HG02678 (cell line): ENCODE measurements at regions not wholly inside any gene's neighbourhood (a gene's known extent, or its start where the extent isn't known, plus 50 kb on each side); places are given as distances from the start of the nearest gene placed in this dataset.
"Not testable (repeated sequence)": the region's sequence is repeated elsewhere in the genome, so short reads cannot be mapped to it uniquely, and the experiment has no call there.

Experiments
- ATAC-seq: cut with Tn5 transposase; IDR thresholded peaks from one replicate; pipeline ENCODE4 v1.9.1; 2021; ENCODE audit warnings: mild to moderate bottlenecking, moderate library complexity; ENCODE audit not compliant: unreplicated experiment

DNA sequence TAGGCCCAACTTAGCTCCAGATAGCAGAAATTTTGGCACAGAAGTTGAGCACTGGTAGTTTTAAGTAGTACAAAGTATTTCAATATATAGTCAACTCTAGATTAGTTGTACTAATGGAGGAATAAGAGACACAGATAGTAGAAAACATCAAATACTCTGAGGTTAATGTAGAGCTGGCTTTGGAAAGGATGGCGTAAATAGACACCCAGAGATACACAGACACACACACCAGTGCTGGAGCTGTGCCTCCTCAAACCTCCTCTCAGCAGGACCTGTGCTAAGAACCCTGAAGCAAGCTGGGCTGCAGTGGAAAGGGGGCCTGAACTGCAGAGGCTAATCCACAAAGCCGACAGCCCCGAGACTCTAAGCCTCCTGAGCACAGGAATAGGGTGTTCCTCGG lies 67.0 kb upstream of the EDEM3 start:
- no peak for ATAC-seq

DNA sequence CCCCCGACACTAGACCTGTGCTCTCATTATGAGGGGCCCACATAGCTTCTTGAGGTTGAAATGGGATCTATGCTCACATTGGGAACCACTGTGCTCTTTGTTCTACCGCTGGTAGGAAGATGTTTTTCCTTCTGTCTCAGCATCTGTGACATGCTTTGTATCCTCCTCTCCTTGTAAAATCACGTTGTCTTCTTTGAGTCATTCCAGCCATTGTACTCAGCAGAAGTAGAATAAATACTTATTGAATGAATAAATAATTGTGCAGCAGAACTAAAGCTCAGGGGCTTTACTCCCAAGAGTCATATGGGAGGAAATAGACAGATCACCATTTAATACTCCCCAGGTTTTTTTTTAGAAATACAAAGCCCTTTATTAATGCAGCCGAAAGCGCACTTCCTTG lies 66.3 kb upstream of the EDEM3 start:
- ATAC-seq: no peak

DNA sequence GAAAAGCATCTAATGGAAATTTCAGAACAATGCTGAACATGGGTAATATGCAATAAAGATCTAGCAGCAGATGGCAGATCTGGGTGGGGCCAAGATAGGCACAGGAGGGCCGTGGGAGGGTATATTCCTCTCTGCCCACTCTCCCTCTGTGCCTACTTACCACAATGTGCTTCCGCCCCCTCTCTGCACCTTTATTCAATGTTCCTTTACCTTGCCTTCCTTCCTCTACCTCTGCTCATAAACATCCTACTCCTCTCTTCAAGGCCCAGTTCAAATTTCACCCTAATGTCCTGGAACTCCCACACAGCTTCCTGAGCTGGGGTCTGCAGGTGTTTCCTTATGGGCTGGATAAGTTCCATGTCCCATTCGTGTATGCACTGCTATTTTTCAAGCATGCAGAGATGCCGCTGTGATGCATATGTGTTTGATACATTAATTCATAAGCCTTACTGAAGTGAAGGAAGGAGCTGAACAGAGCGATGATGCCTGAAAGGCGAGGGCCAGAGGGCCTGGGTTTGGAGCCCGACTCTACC lies 65.6 kb upstream of the EDEM3 start:
- no peak for ATAC-seq

DNA sequence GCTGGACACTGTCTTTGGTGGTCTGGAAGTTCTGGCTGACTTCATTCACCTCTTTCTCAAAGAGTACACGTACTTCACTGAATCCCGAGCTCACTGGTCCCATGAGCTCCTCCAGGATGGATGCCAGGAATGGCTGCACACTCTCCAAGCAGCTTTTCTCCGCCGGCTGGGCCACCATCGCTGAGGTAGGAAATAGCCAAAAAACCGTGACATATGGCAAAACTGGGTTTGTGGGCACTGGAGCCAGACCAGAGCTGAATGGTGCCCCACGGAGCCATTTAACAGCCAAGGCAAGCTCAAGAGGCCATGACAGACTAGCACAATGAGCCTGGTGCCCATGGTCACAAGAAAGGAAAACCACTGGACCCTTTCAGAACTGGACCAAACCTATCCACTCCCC lies 64.0 kb upstream of the EDEM3 start:
- ATAC-seq: no peak

DNA sequence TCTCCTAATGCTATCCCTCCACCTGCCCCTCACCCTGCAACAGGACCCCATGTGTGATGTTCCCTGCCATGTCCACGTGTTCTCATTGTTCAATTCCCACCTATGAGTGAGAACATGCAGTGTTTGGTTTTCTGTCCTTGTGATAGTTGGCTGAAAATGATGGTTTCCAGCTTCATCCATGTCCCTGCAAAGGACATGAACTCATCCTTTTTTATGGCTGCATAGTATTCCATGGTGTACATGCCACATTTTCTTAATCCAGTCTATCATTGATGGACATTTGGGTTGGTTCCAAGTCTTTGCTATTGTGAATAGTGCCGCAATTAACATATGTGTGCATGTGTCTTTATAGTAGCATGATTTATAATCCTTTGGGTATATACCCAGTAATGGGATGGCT lies 62.3 kb upstream of the EDEM3 start:
- not testable (repeated sequence) for ATAC-seq

DNA sequence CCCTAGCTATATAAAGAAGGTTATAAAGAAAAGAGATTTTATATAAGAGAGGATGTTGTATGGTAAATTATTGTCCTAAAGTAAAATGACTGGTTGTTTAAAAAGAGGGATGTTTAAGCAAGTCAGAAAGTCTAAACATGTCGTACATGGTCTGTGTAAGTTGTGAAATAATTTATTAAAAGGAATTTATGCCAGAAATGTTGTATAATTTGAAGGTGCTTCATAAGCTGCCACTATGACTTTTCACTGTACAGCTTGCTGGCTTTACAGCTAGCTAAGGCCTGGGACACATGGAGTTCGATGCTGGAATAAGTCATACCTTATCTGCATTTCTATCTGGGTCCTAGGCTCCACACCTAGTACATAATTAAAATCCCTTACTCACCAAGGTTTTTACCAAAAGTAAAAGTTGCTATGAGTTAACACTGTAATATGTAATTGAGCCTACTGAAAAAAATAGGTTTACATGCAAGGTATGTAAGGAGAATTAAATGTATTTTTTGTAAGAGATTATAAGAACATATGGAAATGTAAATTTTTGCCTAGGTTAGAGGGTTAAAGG lies 59.0 kb upstream of the EDEM3 start:
- no peak for ATAC-seq

DNA sequence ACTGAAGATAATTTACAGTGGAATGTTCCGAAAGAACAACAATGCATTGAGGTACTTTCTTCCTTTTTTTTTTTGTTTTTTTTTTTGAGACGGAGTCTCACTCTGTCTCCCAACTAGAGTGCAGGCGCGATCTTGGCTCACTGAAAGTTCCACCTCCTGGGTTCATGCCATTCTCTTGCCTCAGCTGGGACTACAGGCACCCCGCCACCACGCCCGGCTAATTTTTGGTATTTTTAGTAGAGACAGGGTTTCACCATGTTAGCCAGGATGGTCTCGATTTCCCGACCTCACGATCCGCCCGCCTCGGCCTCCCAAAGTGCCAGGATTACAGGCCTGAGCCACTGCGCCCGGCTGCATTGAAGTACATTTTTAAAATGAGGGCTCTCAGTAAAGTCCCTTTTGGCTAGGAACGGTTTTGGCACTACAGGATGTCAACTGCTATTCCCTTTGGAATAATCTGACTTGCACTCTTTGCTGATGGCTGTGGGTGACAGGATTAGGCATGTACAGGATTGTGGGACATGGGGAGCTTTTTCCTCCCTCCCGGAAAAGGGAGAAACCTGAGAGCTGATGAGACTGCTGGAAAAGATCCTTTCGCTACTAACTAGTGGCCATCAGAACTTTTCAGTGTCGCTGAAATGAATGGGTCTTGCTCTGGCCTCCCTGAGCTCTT lies 56.9 kb upstream of the EDEM3 start:
- no peak for ATAC-seq

DNA sequence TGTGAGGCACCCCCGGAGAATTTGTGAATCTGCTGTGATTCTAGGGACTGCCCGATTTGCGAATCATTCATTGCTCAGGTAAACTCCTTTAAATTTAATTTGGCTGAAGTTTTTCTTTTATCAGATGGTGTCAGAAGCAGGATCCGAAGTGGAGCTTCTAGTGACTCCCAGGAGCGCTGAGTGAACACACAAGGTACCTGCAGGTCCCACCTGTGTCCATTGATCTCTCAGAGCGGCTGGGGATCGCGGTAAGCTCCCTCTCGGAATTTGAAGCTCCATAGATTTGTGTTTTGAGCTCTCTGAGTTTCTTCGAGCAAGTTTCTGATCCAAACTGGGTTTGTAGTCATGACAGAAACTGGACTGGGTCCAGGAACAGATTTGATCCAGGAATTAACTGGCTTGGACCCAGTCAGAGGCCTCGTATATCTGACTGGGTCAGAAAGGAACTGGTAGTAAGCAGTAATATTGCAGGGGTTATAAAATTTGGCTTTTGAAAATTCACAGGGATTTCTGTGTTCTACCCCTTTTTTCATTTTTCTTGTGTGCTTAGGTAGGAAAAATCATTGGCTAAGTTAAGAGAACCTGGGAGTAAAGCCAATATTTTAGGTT lies 56.2 kb upstream of the EDEM3 start:
- no peak for ATAC-seq

DNA sequence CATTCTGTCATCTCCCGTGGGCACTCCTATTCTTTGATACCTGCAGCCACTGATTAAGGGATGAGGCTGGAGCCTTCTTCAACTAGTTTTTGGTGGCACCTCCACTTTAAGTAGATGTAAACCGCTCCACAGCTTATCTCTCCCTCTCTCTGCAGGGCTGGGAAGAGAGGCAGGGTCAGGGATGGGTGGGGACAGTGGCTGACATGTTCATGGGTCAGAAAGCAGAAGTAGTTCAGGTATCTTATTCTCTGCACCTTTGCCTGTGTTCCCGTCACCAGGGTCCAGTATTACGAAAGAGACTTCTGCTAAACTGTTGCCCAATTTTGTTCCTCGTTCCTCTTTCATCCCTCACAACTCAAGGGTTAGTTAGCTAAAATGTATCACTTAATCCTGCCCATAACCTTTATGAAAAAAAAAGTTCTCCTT lies 51.7 kb upstream of the EDEM3 start:
- no peak for ATAC-seq

DNA sequence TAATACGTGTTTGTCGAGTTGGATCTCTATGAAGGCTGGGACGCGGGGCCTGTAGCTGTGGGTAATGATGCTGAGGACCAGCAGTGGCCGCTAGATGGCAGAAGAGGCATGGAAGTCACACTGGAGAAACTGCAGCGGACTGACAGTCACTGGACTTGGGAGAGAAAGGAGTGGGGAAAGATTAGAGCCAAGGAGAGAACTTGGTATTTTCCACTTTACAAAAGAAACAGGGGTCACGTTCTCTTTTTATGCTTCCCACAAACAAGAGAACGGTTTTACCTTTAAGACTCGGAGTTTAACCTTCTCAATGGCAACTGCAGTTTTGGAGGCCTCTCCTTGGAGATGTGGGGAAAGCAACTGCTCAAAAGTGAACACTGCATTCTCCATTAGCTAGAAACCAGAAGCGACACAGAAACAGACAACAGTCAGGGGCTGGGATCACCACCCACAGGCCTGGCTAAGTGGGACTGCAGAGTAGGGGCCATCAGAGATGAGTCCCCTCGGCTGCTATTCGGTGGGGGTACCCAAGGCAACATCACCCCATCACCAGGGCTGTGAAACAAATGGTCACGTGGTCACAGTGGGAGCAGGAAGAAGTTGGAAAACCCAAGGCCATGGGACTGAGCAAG lies 51.1 kb upstream of the EDEM3 start:
- ATAC-seq: peak; percentile 90
